GM18499 (cell line): ENCODE measurements at regions not wholly inside any gene's neighbourhood (a gene's known extent, or its start where the extent isn't known, plus 50 kb on each side); places are given as distances from the start of the nearest gene placed in this dataset.
"Not testable (repeated sequence)": the region's sequence is repeated elsewhere in the genome, so short reads cannot be mapped to it uniquely, and the experiment has no call there.

ENCODE experiments used
- ATAC-seq: cut with Tn5 transposase; IDR thresholded peaks from one replicate; pipeline ENCODE4 v1.9.1; 2021; ENCODE audit warnings: moderate number of reproducible peaks; ENCODE audit not compliant: insufficient read depth, unreplicated experiment

DNA sequence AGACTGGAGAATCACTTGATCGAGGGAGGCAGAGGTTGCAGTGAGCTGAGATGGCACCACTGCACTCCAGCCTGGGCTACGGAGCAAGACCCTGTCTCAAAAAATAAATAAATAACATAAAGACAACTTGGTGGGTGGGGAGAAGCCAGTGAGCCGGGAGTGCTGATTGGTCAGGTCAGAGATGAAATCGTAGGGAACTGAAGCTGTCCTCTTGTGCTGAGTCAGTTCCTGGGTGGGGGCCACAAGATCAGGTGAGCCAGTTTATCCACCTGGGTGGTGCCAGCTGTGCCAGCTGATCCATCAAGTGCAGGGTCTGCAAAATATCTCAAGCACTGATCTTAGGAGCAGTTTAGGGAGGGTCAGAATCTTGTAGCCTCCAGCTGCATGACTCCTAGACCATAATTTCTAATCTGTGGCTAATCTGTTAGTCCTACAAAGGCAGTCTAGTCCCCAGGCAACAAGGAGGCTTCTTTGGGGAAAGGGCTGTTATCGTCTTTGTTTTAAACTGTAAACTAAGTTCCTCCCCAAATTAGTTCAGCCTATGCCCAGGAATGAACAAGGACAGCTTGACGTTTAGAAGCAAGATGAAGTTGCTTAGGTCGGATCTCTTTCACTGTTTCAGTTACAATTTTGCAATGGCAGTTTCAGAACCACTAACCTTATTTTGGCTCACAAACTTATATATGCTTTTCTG, 221.5 kb upstream of the MYLIP start:
- not testable (repeated sequence) for ATAC-seq

DNA sequence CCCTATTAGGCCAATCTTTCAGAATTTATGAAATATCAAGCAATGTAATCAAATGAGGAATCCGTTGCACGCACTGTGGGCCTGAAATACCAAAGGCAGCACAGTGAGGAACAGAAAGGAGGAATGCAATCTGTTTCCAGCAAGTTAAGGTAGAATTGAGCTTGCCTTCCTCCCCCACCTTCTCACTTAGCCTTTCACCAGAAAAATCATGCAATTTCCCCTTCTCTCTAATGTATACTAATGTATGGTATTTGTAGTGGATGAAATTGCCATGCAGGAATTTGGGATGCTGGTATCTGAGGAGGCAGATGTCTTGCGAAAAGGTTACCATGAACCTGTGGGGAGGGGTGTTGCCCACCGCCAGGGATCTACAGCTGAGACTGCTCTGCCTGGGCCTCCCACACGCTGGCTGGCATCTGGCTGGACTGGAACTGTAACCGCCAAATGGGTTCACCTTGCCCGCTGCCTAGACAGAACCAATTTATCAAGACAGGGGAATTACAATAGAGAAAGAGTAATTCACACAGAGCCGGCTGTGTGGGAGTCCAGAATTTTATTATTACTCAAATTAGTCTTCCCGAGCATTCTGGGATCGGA, 222.4 kb upstream of the MYLIP start:
- ATAC-seq = no peak

DNA sequence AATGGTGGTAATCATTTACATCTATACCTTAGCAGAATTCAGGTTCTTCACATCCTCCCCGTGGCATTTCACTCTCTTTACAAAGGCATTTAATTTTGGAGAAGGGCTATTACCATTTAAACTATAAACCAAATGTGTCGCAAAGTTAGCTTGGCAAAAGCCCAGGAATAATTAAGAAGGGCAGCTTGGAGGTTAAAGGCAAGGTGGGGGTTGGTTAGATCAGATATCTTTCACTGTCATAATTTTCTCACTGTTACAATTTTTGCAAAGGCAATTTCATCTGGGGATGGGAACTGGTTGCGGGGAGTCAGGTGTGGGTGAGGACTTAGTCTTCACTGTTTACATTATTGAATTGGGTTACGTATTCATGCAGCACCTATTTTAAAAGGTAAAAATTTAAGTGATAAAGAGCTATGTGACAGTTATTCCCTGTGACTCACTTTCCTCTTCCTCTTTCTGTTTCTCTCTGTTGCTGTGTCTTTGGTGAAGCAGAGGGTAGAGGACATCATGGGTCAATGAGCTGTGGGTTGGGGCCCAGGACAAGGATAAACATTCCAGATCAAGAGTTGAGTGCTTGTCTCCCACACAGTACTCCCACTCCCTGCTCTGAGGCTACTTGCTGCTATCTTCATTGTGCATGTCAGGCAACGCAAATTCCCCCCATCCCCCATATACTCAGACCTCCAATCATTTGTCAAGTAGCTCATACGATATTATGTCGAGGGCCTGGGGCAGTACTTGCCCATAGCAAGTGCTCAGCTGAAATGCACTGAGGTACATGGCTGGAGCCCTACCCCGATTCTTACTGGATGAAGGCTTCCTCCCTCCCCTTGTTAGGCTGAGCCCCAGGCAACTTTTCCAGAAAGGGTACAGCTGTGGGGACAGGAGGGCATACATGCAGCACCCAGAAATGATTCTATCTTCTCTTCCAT, 223.1 kb upstream of the MYLIP start:
- no peak for ATAC-seq

DNA sequence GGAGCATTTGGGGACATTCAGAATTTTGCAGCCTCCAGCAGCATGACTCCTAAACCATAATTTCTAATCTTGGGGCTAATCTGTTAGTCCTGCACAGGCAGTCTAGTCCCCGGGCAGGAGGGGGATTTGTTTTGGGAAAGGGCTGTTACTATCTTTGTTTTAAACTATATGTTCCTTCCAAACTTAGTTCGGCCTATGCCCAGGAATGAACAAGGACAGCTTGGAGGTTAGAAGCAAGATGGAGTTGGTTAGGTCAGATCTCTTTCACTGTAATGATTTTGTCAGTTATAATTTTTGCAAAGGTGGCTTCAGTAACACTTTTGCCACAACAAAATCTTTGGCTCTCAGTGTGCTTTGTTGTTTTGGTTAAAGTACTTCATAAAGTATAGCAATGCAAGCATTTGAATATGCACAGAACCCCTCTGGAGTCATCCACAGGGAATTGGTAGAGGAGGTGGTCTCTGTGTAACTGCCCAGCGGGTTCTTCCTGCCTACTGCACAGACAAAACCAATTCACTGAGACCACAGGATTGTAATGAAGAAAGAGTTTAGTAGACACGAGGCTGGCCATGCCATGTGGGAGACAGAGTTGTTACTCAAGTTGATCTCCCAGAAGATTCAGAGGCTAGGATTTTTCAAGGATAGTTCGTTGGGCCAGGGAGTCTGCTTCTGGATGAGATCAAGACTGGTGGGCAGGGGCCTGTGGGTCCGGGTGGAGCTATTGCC, 224.1 kb upstream of the MYLIP start:
- no peak for ATAC-seq

DNA sequence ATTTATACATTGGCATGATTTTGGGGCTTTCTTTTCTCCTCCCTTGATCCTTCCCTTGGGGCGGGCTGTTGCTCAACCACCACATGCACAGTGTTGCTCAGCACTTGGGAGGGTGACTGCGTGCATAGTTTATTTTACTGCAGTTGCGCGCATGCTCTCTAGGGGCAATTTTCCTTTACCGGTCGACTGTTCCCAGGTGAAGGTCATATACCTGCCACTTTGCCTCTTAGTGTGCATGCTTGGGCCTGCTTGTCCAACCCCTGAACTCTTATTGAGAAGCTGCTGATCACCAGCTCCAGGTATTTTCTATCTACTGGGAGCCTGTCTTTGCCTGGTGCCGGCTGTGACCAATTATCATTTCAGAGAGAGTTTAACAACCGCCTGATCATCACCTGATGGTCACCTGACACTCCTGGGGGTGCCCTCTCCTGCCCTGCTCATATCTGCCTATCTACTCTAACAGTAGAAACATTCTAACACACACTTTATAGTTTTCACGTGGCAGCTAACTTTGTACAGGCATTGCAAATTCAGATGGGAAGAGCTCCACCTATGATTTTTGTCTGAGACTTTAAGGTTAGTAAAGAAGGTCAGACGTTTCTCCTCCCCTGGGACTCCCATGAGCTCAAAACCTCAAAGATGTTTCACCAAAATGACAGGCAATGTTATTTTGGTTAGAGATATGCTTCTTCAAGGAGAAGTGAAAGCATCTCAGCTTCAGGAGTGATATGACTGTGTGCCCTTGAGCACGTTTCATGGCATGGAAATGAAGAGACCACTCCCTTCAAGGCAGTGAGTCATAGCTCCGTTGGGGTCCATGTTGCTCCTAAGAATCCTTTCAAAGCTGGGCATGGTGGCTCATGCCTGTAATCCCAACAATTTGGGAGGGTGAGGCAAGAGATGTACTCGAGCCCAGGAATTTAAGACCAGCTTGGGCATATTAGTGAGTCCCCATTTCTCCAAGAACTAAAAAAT, 227.5 kb upstream of the MYLIP start:
- peak; percentile 79 for ATAC-seq

DNA sequence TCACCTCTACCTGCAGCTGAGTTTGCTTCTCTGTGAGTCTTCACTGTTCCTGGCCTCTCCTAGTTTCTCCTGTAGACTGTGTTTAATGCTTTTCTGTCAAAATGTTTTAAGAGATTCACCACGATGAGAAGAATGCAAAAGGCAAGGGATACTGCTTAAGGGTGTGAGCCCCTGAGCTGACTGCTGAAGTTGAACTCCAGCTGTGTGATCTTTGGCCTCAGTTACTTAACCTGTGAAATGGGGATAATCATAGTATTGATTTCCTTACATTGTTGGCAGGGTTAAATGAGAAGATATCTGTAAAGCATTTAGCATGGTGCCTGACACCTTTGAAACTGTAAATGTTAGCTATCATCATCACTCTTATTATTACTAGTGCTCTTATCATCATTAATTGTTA, 230.2 kb upstream of the MYLIP start:
- no peak for ATAC-seq

DNA sequence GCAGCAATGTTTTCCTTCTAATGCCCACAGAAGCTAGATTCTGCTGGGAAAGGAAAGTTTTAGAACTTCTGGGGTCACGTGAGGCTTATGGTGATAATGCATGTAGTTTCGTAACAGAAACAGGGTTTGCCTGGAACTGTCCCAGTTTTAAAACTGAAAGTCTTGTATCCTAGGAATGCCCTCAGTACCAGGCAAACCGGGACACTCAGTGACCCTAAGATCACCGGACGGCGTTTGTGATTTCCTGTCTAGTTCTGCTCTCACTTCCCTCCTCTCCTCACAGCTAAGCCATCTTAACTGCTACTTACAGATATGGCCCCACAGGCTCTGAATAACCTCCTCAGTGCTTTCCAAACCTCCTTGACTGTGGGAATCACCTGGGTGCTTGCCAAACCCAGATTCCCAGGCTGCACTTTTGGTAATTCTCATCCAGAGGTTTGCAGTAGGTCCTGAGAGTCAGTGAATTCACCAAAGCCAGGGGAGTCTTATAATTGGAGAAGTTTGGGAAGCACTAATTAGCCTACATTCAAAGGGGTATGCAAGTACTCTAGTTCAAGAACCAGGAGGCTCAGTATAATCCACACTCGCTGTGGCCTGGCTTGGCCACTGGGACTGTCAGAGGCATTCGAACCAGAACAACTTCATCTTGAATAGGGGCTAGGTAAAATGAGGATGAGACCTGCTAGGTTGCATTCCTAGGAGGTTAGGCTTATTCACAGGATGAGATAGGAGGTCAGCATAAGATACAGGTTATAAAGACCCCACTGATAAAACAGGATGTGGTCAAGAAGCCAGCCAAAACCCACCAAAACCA, 231.6 kb upstream of the MYLIP start:
- ATAC-seq = no peak

DNA sequence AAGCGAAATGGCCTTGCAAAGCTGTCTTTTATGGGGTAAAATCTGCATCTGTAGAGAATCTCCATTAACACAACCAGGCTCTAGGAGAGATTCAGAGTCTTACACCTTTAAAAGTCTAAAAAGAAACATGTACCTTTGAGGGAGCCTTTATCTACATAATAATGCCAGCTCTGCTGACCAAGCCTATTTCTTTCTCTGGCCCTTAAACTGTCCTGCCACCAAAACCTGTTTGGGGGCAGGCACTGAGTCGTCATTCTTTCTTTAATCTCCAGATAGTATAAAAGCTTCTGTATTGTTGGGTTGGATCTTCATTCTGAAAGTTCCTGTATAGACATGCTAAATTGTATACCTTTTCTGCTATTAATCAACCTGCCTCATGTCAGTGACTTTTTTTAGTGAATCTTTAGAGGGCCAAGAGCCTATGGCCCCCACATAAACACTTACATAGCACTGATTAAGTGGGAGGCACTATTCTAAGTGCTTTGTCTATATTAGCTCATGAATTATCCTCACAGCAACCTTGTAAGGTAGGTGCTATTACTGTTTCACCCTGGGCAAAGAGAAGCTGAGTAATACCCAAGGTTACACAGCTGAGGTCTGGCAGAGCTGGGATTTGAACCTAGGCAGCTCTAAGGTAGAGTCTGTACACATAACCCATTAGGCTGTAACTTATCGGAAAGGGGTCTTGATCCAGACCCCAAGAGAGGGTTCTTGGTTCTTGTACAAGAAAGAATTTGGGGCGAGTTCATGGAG, 232.3 kb upstream of the DTNBP1 start:
- no peak for ATAC-seq

DNA sequence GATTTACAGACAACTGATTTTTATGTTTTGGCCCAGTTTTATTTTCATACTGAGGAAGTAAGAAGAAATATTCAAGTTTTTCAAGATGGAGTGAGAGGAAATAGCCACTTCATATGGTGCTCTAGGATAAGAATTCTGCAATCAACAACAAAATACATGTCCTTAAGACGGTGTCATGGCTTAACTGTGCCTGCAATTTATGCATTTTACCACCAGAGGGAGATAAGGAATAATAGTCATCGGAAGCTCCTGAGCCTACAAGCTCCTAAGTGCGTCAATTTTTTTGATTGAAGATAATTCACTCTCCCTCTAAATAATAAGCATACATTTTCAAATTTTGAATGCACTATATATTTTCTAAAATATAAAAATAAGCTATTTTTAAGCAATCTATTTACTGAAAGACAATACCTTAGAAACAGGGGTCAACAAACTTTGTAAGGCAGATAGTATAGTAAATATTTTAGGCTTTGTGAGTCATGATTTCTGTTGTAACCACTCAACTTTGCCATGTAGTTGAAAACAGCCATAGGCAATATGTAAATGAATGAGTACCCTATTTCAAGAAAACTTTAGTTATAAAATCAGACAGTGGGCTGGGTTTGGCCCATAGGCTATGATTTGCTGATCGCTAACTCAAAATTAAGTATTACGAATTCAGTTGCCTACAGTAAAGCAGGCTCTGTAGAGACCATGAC, 230.9 kb upstream of the DTNBP1 start:
- no peak for ATAC-seq

DNA sequence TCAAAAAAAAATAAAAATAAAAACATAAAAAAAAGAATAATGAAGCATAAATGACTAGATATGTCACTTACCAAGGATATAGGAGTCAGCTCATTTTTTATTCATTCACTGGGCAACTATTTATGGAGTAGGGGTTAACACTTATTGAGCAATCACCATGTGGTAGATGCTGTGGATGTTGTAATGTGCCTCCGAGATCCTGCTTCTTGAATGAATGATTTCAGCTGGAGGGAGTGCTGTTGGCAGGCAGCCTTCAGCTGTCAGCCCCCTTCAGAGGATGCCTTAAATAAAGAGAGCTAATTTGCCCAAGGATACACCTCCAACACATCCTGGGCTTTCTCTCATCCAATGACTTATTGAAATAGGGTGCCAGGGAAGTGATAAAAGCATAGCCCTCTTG, 229.5 kb upstream of the DTNBP1 start:
- ATAC-seq = no peak

DNA sequence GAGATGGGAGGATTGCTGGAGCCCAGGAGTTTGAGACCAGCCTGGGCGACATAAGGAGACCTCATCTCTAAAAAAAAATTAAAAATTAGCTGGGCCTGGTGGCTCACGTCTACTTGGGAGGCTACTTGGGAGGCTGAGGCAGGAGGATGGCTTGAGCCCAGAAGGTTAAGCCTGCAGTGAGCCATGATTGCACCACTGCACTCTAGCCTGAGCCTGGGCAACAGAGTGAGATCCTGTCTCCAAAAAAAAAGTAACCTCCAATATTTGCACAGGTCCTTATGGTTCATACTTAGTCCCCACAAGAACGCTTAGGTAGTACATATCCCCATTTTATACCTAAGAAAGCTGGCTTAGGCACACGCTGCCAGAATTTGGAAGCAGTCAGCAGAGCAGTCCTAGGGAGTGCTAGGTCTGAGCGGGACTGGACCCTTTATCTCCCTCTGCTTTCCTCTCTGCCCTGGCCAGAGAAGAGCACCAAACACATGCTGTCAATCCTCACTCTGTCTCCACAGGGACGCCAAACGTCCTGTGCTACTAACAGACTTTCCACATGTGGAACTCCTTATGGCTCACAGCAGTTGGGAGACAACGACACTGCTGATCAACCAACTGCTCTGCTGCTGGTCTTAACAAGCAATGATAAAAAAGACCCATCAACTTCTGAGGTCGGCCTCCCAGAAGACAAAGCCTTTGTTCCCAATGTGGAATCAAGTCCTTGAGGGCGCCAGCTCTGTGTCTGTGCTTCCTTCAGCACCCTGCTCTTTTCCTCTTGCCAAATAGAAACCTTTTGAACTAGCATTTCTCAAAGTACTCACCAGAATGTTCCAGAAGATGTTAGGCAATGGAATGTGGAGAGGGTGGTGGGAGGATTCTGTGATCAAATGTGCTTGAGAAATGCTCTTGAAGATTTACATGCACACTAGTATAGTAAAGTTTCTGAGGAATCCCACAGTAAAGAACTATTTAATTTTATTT, 226.3 kb upstream of the DTNBP1 start:
- ATAC-seq = no peak

DNA sequence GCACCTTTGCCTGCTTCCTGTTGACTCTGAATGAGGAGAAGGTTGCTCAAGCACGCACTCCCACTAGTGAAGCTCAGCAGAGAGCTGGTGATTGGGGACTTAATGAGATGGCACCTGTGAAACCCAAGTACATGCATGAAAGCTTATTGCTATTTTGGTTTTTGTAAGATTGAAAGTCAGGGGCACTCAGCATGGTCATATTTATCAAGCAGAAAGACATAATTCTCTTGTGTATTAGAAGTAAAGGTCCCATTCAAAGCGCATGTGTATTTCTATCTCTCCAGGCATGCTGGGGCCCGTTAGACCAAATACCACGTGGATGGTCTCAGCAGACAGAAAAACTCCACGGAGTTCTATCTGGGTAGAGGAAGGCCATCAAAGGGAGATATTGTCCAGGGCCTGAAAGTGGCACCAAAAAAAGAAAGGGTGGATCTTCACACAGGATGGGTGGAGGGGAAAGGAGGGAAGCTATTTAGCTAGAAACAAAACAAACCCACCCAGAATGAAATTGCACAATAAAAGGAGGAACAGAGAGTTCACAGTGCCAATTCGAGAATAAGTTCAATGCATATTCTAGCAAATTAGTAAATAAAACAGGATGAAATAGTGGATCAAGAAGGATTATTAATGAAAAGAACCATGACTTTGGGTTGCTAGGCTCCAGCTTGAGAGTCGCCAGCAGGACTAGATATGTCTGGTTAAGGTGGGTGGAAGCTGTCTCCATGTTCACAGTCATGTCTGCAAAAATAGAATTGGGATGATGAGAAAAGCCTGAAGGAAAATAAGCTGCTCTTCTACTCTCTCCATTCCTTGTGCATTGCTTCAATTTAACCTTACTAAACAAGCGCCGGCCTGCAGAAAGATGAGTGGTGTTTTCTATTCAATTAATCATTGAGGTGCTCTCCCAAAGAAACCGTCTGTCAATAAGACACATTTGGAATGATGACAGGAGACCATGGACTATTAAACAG, 224.9 kb upstream of the DTNBP1 start:
- ATAC-seq = no peak

DNA sequence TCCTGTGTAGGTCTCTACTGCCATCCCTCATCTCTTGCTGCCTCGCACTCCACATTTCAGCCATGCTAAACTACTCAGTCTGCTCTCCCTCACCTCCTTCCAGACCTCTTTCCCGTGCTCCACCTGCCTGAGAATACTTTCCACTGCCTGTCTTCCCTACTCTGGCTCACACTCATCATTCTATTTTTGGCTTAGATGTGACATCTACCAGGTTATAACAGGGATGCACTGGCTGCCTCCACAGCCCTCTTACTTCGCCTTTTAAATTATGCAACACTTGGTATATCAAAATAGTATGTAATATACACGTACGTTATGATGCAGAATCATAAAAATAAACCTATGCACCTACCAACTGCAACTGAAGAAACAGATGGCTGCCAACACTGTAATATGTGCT, 222.8 kb upstream of the DTNBP1 start:
- no peak for ATAC-seq

DNA sequence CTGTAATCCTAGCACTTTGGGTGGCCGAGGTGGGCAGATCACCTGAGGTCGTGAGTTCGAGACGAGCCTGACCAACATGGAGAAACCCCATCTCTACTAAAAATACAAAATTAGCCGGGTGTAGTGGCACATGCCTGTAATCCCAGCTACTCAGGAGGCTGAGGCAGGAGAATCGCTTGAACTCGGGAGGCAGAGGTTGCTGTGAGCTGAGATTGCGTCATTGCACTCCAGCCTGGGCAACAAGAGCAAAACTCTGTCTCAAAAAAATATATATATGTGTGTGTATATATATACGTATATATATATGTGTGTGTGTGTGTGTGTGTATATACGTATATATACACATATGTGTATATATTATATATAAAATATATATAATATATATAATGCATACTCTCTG, 220.8 kb upstream of the DTNBP1 start:
- ATAC-seq = not testable (repeated sequence)

DNA sequence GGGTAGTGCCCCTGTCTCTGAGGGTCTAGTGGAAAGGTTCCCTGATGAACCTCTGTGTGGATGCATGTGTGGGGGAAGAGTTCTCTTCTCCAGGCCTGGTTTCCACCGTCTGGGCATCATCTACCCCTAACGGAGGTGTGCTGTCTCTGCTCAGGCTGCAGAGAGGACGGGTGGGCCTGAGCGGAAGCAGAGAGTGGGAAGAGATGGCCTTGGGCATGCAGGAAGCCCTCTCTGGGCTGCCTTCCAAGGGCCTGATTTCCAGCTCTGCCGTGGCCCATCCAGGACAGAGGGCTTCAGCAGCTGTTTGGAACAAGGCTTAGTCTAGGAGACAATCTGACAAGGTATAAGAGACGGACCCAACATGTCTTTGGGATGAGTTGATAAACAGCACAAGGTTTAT, 220.1 kb upstream of the DTNBP1 start:
- no peak for ATAC-seq
